ENCODE measurements at regions not wholly inside any gene's neighbourhood (a gene's known extent, or its start where the extent isn't known, plus 50 kb on each side); places are given as distances from the start of the nearest gene placed in this dataset.
"Not testable (repeated sequence)": the region's sequence is repeated elsewhere in the genome, so short reads cannot be mapped to it uniquely, and the experiment has no call there.

DNA sequence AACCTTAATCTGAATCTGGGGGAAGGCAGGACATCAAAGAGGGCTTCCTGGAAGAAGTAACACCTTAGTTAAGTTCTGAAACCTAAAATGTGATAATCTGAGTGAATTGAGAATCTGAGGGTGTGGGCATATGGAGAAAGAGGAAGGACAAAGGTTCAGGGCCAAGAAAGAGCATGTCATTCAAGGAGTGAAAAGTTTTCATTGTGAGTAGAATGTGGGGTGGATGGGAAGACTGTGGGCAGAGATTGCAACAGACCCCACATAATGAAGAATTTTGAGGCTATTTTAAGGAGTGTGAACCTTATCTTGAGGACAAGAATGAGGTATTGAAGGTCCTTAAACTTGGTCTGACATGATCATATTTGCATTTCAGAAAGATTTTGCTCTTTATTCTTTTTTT is 227.2 kb downstream of the PTGER3 start:
- Histone ChIP-seq H3K9me3 (ENCODE audit: control insufficient read depth in 1 of 2, low read length in 2 of 2) (no peaks in the 10 kb centered on the region), H3K27me3 (ENCODE audit: control insufficient read depth in 1 of 2, insufficient read depth in 2 of 2, low read length in 2 of 2) (no peaks in the 10 kb centered on the region), H3K4me1 (ENCODE audit: control insufficient read depth in 1 of 2, insufficient read depth in 2 of 2, low read length in 2 of 2) (no peaks in the 10 kb centered on the region), H3K9ac (ENCODE audit: low read depth in 1 of 2, low read length in 2 of 2) (no peak overlapping the region), H3K4me3 (ENCODE audit: low read depth in 1 of 2, low read length in 2 of 2) (no peak overlapping the region), H3K36me3 (ENCODE audit: control insufficient read depth in 1 of 2, insufficient read depth in 2 of 2, low read length in 2 of 2) (no peaks in the 10 kb centered on the region), H3K27ac (ENCODE audit: low read depth, low read length) (no peak overlapping the region)

GRCh38 chr1:70820995-70821394 is 226.6 kb downstream of the PTGER3 start:
- Histone ChIP-seq H3K27ac (ENCODE audit: low read depth, low read length) (no peak overlapping the region), H3K9ac (ENCODE audit: low read depth in 1 of 2, low read length in 2 of 2) (no peak overlapping the region), H3K27me3 (ENCODE audit: control insufficient read depth in 1 of 2, insufficient read depth in 2 of 2, low read length in 2 of 2) (no peaks in the 10 kb centered on the region), H3K9me3 (ENCODE audit: control insufficient read depth in 1 of 2, low read length in 2 of 2) (no peaks in the 10 kb centered on the region), H3K4me3 (ENCODE audit: low read depth in 1 of 2, low read length in 2 of 2) (no peak overlapping the region), H3K4me1 (ENCODE audit: control insufficient read depth in 1 of 2, insufficient read depth in 2 of 2, low read length in 2 of 2) (no peaks in the 10 kb centered on the region), H3K36me3 (ENCODE audit: control insufficient read depth in 1 of 2, insufficient read depth in 2 of 2, low read length in 2 of 2) (no peaks in the 10 kb centered on the region)

- Histone ChIP-seq H3K4me1 (ENCODE audit: control insufficient read depth in 1 of 2, insufficient read depth in 2 of 2, low read length in 2 of 2) (no peaks in the 10 kb centered on the region), H3K36me3 (ENCODE audit: control insufficient read depth in 1 of 2, insufficient read depth in 2 of 2, low read length in 2 of 2) (no peaks in the 10 kb centered on the region), H3K27ac (ENCODE audit: low read depth, low read length) (no peak overlapping the region), H3K9me3 (ENCODE audit: control insufficient read depth in 1 of 2, low read length in 2 of 2) (no peaks in the 10 kb centered on the region), H3K9ac (ENCODE audit: low read depth in 1 of 2, low read length in 2 of 2) (no peak overlapping the region), H3K27me3 (ENCODE audit: control insufficient read depth in 1 of 2, insufficient read depth in 2 of 2, low read length in 2 of 2) (no peaks in the 10 kb centered on the region), H3K4me3 (ENCODE audit: low read depth in 1 of 2, low read length in 2 of 2) (no peak overlapping the region)
Observed at GRCh38 chr1:70826428-70826827, 221.2 kb downstream of the PTGER3 start.

- no peaks in the 10 kb centered on the region for H3K27me3 ChIP-seq (ENCODE audit: control insufficient read depth in 1 of 2, insufficient read depth in 2 of 2, low read length in 2 of 2)
- no peaks in the 10 kb centered on the region for H3K4me1 ChIP-seq (ENCODE audit: control insufficient read depth in 1 of 2, insufficient read depth in 2 of 2, low read length in 2 of 2)
- H3K9ac ChIP-seq (ENCODE audit: low read depth in 1 of 2, low read length in 2 of 2): no peak overlapping the region
- H3K36me3 ChIP-seq (ENCODE audit: control insufficient read depth in 1 of 2, insufficient read depth in 2 of 2, low read length in 2 of 2): no peaks in the 10 kb centered on the region
- no peaks in the 10 kb centered on the region for H3K9me3 ChIP-seq (ENCODE audit: control insufficient read depth in 1 of 2, low read length in 2 of 2)
- no peak overlapping the region for H3K27ac ChIP-seq (ENCODE audit: low read depth, low read length)
- H3K4me3 ChIP-seq (ENCODE audit: low read depth in 1 of 2, low read length in 2 of 2): no peak overlapping the region
Observed at GRCh38 chr1:70827030-70827429, 220.6 kb downstream of the PTGER3 start.

DNA sequence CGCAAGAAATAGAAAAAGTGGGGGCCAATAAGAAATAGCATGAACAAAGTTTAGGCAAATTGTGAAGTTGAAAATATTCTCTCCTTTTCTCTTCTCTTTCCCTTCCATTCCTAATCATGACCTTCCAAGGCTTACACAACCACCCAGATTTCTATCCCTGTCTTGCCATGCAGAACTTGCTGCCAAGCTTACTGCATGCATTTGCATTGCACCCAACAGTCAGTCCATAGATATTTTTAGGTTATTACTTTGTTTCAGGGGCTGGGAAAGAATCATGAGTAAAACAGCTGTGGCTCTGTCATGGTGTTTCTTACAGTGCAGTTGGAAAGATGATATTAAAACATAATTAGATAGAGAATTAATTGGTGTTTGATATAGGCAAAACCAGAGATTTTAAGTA is 219.4 kb downstream of the PTGER3 start:
- peaks cover 0 to 4% of the 10 kb centered on the region in 2 donors for H3K9me3 ChIP-seq (ENCODE audit: control insufficient read depth in 1 of 2, low read length in 2 of 2)
- H3K9ac ChIP-seq (ENCODE audit: low read depth in 1 of 2, low read length in 2 of 2): no peak overlapping the region
- no peaks in the 10 kb centered on the region for H3K4me1 ChIP-seq (ENCODE audit: control insufficient read depth in 1 of 2, insufficient read depth in 2 of 2, low read length in 2 of 2)
- H3K4me3 ChIP-seq (ENCODE audit: low read depth in 1 of 2, low read length in 2 of 2): no peak overlapping the region
- H3K36me3 ChIP-seq (ENCODE audit: control insufficient read depth in 1 of 2, insufficient read depth in 2 of 2, low read length in 2 of 2): no peaks in the 10 kb centered on the region
- H3K27ac ChIP-seq (ENCODE audit: low read depth, low read length): no peak overlapping the region
- no peaks in the 10 kb centered on the region for H3K27me3 ChIP-seq (ENCODE audit: control insufficient read depth in 1 of 2, insufficient read depth in 2 of 2, low read length in 2 of 2)

DNA sequence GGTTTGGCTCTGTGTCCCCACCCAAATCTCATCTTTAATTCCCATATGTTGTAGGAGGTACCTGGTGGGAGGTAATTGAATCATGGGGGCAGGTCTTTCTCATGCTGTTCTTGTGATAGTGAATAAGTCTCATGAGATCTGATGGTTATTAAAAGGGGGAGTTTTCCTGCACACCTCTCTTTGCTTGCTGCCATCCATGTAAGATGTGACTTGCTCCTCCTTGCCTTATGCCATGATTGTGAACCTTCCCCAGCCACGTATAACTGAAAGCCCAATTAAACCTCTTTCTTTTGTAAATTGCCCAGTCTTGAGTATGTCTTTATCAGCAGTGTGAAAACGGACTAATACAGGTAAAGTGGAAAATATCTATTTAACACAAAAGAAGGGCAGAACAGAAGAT is 213.3 kb downstream of the PTGER3 start:
- not testable (repeated sequence) for H3K9ac ChIP-seq (ENCODE audit: low read depth in 1 of 2, low read length in 2 of 2); H3K9me3 ChIP-seq (ENCODE audit: control insufficient read depth in 1 of 2, low read length in 2 of 2); H3K4me1 ChIP-seq (ENCODE audit: control insufficient read depth in 1 of 2, insufficient read depth in 2 of 2, low read length in 2 of 2); H3K36me3 ChIP-seq (ENCODE audit: control insufficient read depth in 1 of 2, insufficient read depth in 2 of 2, low read length in 2 of 2); H3K4me3 ChIP-seq (ENCODE audit: low read depth in 1 of 2, low read length in 2 of 2); H3K27ac ChIP-seq (ENCODE audit: low read depth, low read length); H3K27me3 ChIP-seq (ENCODE audit: control insufficient read depth in 1 of 2, insufficient read depth in 2 of 2, low read length in 2 of 2)

GRCh38 chr1:70836456-70836855 is 211.2 kb downstream of the PTGER3 start:
- Histone ChIP-seq H3K27me3 (ENCODE audit: control insufficient read depth in 1 of 2, insufficient read depth in 2 of 2, low read length in 2 of 2) (no peaks in the 10 kb centered on the region), H3K9ac (ENCODE audit: low read depth in 1 of 2, low read length in 2 of 2) (no peak overlapping the region)

DNA sequence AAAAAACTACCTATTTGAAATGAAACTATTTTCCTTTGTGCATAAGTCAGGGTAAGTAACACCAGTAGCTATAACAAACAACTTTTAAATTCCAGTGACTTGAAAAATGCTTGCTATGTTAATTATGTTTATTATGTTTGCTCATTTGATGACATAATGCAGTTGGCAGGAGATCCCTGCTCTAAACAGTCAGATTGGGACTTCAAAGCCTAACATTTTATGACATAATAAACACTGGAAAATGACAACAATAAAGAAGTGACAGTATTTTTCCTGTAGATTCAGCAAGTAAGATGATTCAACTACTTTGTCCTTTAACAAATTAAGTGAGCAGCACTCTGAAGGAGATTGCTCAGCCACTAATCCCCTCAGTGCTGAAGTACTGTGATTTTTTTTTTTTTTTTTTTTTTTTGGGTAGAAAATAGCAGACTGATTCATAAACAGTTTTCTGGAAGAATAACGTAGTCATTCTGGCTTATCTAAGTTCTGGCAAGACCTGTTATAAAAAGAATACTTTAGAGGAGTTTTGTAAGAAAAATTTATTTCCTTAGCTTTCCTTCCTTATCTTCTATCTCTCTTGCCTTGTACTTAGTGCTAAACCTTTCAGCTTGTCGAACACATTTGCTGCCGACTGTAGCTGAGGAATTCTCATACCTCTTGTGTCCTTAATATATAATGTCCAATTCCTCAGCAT is 207.2 kb downstream of the PTGER3 start:
- Histone ChIP-seq H3K9ac (ENCODE audit: low read depth in 1 of 2, low read length in 2 of 2) (no peak overlapping the region), H3K9me3 (ENCODE audit: control insufficient read depth in 1 of 2, low read length in 2 of 2) (no peaks in the 10 kb centered on the region), H3K4me3 (ENCODE audit: low read depth in 1 of 2, low read length in 2 of 2) (no peak overlapping the region), H3K27ac (ENCODE audit: low read depth, low read length) (no peak overlapping the region), H3K36me3 (ENCODE audit: control insufficient read depth in 1 of 2, insufficient read depth in 2 of 2, low read length in 2 of 2) (no peaks in the 10 kb centered on the region), H3K4me1 (ENCODE audit: control insufficient read depth in 1 of 2, insufficient read depth in 2 of 2, low read length in 2 of 2) (no peaks in the 10 kb centered on the region), H3K27me3 (ENCODE audit: control insufficient read depth in 1 of 2, insufficient read depth in 2 of 2, low read length in 2 of 2) (no peaks in the 10 kb centered on the region)

More at GRCh38 chr1:70836456-70836855, 211.2 kb downstream of the PTGER3 start:
- Histone ChIP-seq H3K36me3 (ENCODE audit: control insufficient read depth in 1 of 2, insufficient read depth in 2 of 2, low read length in 2 of 2) (no peaks in the 10 kb centered on the region), H3K9me3 (ENCODE audit: control insufficient read depth in 1 of 2, low read length in 2 of 2) (peaks cover 0 to 4% of the 10 kb centered on the region in 2 donors), H3K4me1 (ENCODE audit: control insufficient read depth in 1 of 2, insufficient read depth in 2 of 2, low read length in 2 of 2) (no peaks in the 10 kb centered on the region), H3K4me3 (ENCODE audit: low read depth in 1 of 2, low read length in 2 of 2) (no peak overlapping the region), H3K27ac (ENCODE audit: low read depth, low read length) (no peak overlapping the region)

DNA sequence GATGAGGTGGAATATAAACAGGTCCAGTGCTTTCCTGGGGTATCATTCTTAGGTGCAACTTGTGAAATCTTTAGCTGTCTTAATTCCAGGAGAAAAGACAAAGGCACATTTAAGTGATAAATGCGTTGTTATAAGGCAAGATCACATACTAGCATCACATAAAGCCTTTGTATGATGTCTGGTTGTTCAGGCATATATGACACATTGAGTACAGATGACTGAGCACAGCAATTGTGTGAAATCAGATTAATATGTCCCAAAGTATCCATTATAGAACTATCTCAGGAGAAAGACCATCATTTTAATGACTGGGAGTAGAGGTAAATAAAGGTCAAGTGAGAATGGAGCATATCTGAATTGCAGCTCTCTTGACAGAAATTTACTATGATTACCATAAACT is 205.1 kb downstream of the PTGER3 start:
- H3K9ac ChIP-seq (ENCODE audit: low read depth in 1 of 2, low read length in 2 of 2): no peak overlapping the region
- no peak overlapping the region for H3K27ac ChIP-seq (ENCODE audit: low read depth, low read length)
- no peaks in the 10 kb centered on the region for H3K4me1 ChIP-seq (ENCODE audit: control insufficient read depth in 1 of 2, insufficient read depth in 2 of 2, low read length in 2 of 2)
- no peak overlapping the region for H3K4me3 ChIP-seq (ENCODE audit: low read depth in 1 of 2, low read length in 2 of 2)
- no peaks in the 10 kb centered on the region for H3K9me3 ChIP-seq (ENCODE audit: control insufficient read depth in 1 of 2, low read length in 2 of 2)
- no peaks in the 10 kb centered on the region for H3K27me3 ChIP-seq (ENCODE audit: control insufficient read depth in 1 of 2, insufficient read depth in 2 of 2, low read length in 2 of 2)
- no peaks in the 10 kb centered on the region for H3K36me3 ChIP-seq (ENCODE audit: control insufficient read depth in 1 of 2, insufficient read depth in 2 of 2, low read length in 2 of 2)

DNA sequence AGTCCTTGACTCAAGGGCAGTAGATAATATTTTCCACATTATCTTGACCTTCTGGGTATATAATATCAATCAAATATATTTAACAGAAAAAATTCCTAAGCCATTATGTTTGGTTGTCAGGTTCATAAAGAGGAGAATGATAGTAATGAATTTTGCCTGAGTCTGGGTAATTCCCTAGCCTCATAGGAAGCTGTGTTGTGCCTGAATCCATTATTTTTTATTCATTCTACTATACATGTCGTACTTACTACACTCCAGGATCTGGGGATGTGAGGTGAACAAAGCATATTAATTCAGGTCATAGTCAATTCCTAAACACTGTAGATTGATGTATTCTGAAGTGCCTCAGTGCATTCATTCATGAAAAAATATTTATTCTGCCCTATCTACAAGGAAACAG is 204.2 kb downstream of the PTGER3 start:
- Histone ChIP-seq H3K36me3 (ENCODE audit: control insufficient read depth in 1 of 2, insufficient read depth in 2 of 2, low read length in 2 of 2) (no peaks in the 10 kb centered on the region), H3K9me3 (ENCODE audit: control insufficient read depth in 1 of 2, low read length in 2 of 2) (no peaks in the 10 kb centered on the region), H3K4me1 (ENCODE audit: control insufficient read depth in 1 of 2, insufficient read depth in 2 of 2, low read length in 2 of 2) (no peaks in the 10 kb centered on the region), H3K27me3 (ENCODE audit: control insufficient read depth in 1 of 2, insufficient read depth in 2 of 2, low read length in 2 of 2) (no peaks in the 10 kb centered on the region), H3K27ac (ENCODE audit: low read depth, low read length) (no peak overlapping the region), H3K4me3 (ENCODE audit: low read depth in 1 of 2, low read length in 2 of 2) (no peak overlapping the region), H3K9ac (ENCODE audit: low read depth in 1 of 2, low read length in 2 of 2) (no peak overlapping the region)

DNA sequence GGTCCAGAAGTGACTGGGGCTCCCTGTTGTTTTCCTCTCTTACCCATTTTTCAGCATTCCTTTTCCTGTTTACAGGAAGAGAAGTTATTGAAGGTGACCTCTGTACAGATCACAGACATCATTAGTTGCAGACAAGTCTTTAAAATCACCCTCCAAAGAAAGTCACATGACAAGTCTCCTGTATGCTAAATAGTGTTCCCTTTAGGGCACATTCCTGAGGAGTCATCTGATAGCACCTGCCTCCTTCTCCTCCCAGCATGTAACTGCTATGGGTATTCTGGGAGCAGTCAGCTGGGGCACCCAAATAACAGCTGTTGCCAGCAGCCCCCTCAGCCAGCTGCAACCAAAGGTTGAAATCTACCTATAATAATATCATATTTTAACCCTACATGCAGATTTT is 200.6 kb downstream of the PTGER3 start:
- Histone ChIP-seq H3K4me1 (ENCODE audit: control insufficient read depth in 1 of 2, insufficient read depth in 2 of 2, low read length in 2 of 2) (no peaks in the 10 kb centered on the region), H3K9ac (ENCODE audit: low read depth in 1 of 2, low read length in 2 of 2) (no peak overlapping the region), H3K27me3 (ENCODE audit: control insufficient read depth in 1 of 2, insufficient read depth in 2 of 2, low read length in 2 of 2) (no peaks in the 10 kb centered on the region), H3K36me3 (ENCODE audit: control insufficient read depth in 1 of 2, insufficient read depth in 2 of 2, low read length in 2 of 2) (no peaks in the 10 kb centered on the region), H3K9me3 (ENCODE audit: control insufficient read depth in 1 of 2, low read length in 2 of 2) (peaks cover 2 to 3% of the 10 kb centered on the region in 2 donors), H3K4me3 (ENCODE audit: low read depth in 1 of 2, low read length in 2 of 2) (no peak overlapping the region), H3K27ac (ENCODE audit: low read depth, low read length) (no peak overlapping the region)
